Smooth muscle cell (in vitro differentiated cells): ENCODE measurements at regions not wholly inside any gene's neighbourhood (a gene's known extent, or its start where the extent isn't known, plus 50 kb on each side); places are given as distances from the start of the nearest gene placed in this dataset.

Experiments
- DNase-seq: peaks from one replicate; lab custom pipeline; 2025; ENCODE audit not compliant: unreplicated experiment; lab: John Stamatoyannopoulos, UW
- H2AFZ ChIP-seq: fragments of 200-600 bp; sonication (generic); 2 replicates; pipeline ENCODE4 v1.6.0; 2016; ENCODE audit warnings: antibody characterized with exemption, low read depth, mild to moderate bottlenecking
- H3F3A ChIP-seq: fragments of 200-600 bp; sonication (generic); 2 replicates; pipeline ENCODE4 v1.6.0; 2017; ENCODE audit warnings: antibody characterized with exemption, low read depth
- H3K27ac ChIP-seq: fragments of 200-600 bp; sonication (generic); 2 replicates; pipeline ENCODE4 v1.5.1; 2016; ENCODE audit warnings: low read depth, mild to moderate bottlenecking
- H3K27me3 ChIP-seq: fragments of 200-600 bp; sonication (generic); 2 replicates; pipeline ENCODE4 v1.6.1; 2016; ENCODE audit warnings: low read depth, mild to moderate bottlenecking
- H3K36me3 ChIP-seq: fragments of 200-600 bp; sonication (generic); 2 replicates; pipeline ENCODE4 v1.5.1; 2016; ENCODE audit warnings: low read depth
- H3K4me1 ChIP-seq: fragments of 200-600 bp; sonication (generic); 2 replicates; pipeline ENCODE4 v1.5.1; 2016; ENCODE audit warnings: low read depth
- H3K4me2 ChIP-seq: fragments of 200-600 bp; sonication (generic); 2 replicates; pipeline ENCODE4 v1.6.0; 2016; ENCODE audit warnings: mild to moderate bottlenecking
- H3K4me3 ChIP-seq: fragments of 200-600 bp; sonication (generic); 2 replicates; pipeline ENCODE4 v1.5.1; 2016; ENCODE audit warnings: mild to moderate bottlenecking
- H3K79me2 ChIP-seq: fragments of 200-600 bp; sonication (generic); 2 replicates; pipeline ENCODE4 v1.6.0; 2016; ENCODE audit warnings: low read depth, mild to moderate bottlenecking
- H3K9ac ChIP-seq: fragments of 200-600 bp; sonication (generic); 2 replicates; pipeline ENCODE4 v1.6.0; 2016; ENCODE audit warnings: low read depth
- H3K9me3 ChIP-seq: fragments of 200-600 bp; sonication (generic); replicated peaks from 2 replicates; pipeline ENCODE4 v1.5.1; 2016; ENCODE audit warnings: low read depth
- H4K20me1 ChIP-seq: fragments of 200-600 bp; sonication (generic); 2 replicates; pipeline ENCODE4 v1.6.0; 2016; ENCODE audit warnings: low read depth
- CTCF ChIP-seq: fragments of 200-600 bp; sonication (generic); IDR thresholded peaks from 2 replicates; pipeline ENCODE4 v1.5.1; 2017; ENCODE audit warnings: borderline replicate concordance, mild to moderate bottlenecking, antibody characterized with exemption; ENCODE audit not compliant: insufficient read depth, poor library complexity, severe bottlenecking
- WGBS: methylation state at CpG from one replicate; pipeline ENCODE4 v1.1.7; 2016; ENCODE audit warnings: low lambda C conversion rate; 5-methylcytosine and 5-hydroxymethylcytosine counted together

GRCh38 chr10:132486539-132487121 is 51.0 kb upstream of the INPP5A start:
- H3K9ac ChIP-seq = no peak overlapping the region
- no peak overlapping the region for H3K4me3 ChIP-seq
- peaks cover 2% of the 10 kb centered on the region for H3F3A ChIP-seq
- H3K79me2 ChIP-seq = no peaks in the 10 kb centered on the region
- WGBS = 95% methylated on average over 21 of the region's 24 CpGs
- no peaks in the 10 kb centered on the region for H3K4me1 ChIP-seq
- H3K27me3 ChIP-seq = no peaks in the 10 kb centered on the region
- DNase-seq = no peak
- no peaks in the 10 kb centered on the region for H3K36me3 ChIP-seq
- no peak overlapping the region for H2AFZ ChIP-seq
- H3K27ac ChIP-seq = no peak overlapping the region
- H3K9me3 ChIP-seq = no peaks in the 10 kb centered on the region
- TF ChIP-seq CTCF = no peak
- no peak overlapping the region for H3K4me2 ChIP-seq
- H4K20me1 ChIP-seq = no peaks in the 10 kb centered on the region

- H3K9ac ChIP-seq = no peak overlapping the region
- H3K9me3 ChIP-seq = no peaks in the 10 kb centered on the region
- no peak overlapping the region for H3K4me3 ChIP-seq
- H3K79me2 ChIP-seq = no peaks in the 10 kb centered on the region
- no peaks in the 10 kb centered on the region for H3K27me3 ChIP-seq
- DNase-seq = no peak
- H3K27ac ChIP-seq = no peak overlapping the region
- H4K20me1 ChIP-seq = no peaks in the 10 kb centered on the region
- no peak overlapping the region for H3K4me2 ChIP-seq
- 87% methylated on average over 41 of the region's 41 CpGs for WGBS
- no peak overlapping the region for H2AFZ ChIP-seq
- TF ChIP-seq CTCF = no peak
- H3F3A ChIP-seq = no peaks in the 10 kb centered on the region
- H3K4me1 ChIP-seq = no peaks in the 10 kb centered on the region
- no peaks in the 10 kb centered on the region for H3K36me3 ChIP-seq
These were observed 50.1 kb upstream of the INPP5A start for GRCh38 chr10:132487241-132488135.
